MCF 10A (cell line): ENCODE measurements at regions not wholly inside any gene's neighbourhood (a gene's known extent, or its start where the extent isn't known, plus 50 kb on each side); places are given as distances from the start of the nearest gene placed in this dataset.

Experiments
- BruUV-seq: library from RNA; stranded (reverse); fragments of 400-500 nt; replicated peaks from 2 replicates; lab custom pipeline; 2021; lab: Mats Ljungman, UMichigan
- CTCF ChIA-PET: fragments of 300-600 bp; sonication (Branson Sonifier 250); formaldehyde crosslinking; extraction: SDS; loops from one replicate; lab custom pipeline; 2021; ENCODE audit warnings: antibody characterized with exemption, inconsistent platforms; lab: Yijun Ruan, JAX
- POLR2A ChIA-PET: fragments of 300-600, 350-650 bp; sonication (Branson Sonifier 250); formaldehyde crosslinking; extraction: SDS; loops from one replicate; lab custom pipeline; 2020; ENCODE audit warnings: antibody characterized with exemption, inconsistent platforms; lab: Yijun Ruan, JAX
- DNase-seq: peaks from one replicate; pipeline ENCODE4 v3.0.0-alpha.2; 2018; ENCODE audit not compliant: unreplicated experiment
- H3K27ac Mint-ChIP-seq: one replicate; pipeline ENCODE4 v1.8.0; 2022; ENCODE audit warnings: mild to moderate bottlenecking, low read depth, mixed read lengths; ENCODE audit not compliant: unreplicated experiment
- H3K27me3 Mint-ChIP-seq: one replicate; pipeline ENCODE4 v1.8.0; 2022; ENCODE audit warnings: mixed read lengths; ENCODE audit not compliant: insufficient read depth, unreplicated experiment
- H3K36me3 Mint-ChIP-seq: one replicate; pipeline ENCODE4 v1.8.0; 2022; ENCODE audit warnings: mild to moderate bottlenecking, moderate library complexity, mixed read lengths; ENCODE audit not compliant: insufficient read depth, unreplicated experiment
- H3K4me1 Mint-ChIP-seq: one replicate; pipeline ENCODE4 v1.8.0; 2022; ENCODE audit warnings: mixed read lengths; ENCODE audit not compliant: insufficient read depth, unreplicated experiment
- H3K4me3 Mint-ChIP-seq: one replicate; pipeline ENCODE4 v1.8.0; 2022; ENCODE audit warnings: mild to moderate bottlenecking, moderate library complexity, mixed read lengths; ENCODE audit not compliant: unreplicated experiment
- H3K9me3 Mint-ChIP-seq: one replicate; pipeline ENCODE4 v1.8.0; 2022; ENCODE audit warnings: mixed read lengths; ENCODE audit not compliant: unreplicated experiment
- CTCF ChIP-seq: fragments of 200-600 bp; IDR thresholded peaks from one replicate; pipeline ENCODE4 v1.8.0; 2022; ENCODE audit warnings: antibody characterized with exemption, mild to moderate bottlenecking; ENCODE audit not compliant: unreplicated experiment
- intact Hi-C: fragments of 100-400 bp; cut with micrococcal nuclease; formaldehyde crosslinking; loops from 2 replicates; pipeline ENCODE4 v1.14.1; 2022

GRCh38 chr4:100681289-100681688 lies 163.5 kb upstream of the EMCN start:
- Mint-ChIP-seq H3K9me3 (peaks cover 7% of the 10 kb centered on the region), H3K27ac (no peak overlapping the region), H3K27me3 (no peaks in the 10 kb centered on the region), H3K4me3 (no peak overlapping the region), H3K4me1 (no peaks in the 10 kb centered on the region), H3K36me3 (no peaks in the 10 kb centered on the region)
- TF ChIP-seq CTCF: no peak
- ChIA-PET POLR2A (no interaction called here), CTCF (no interaction called here)
- DNase-seq: no peak
- BruUV-seq: no TSS peak
- intact Hi-C loops: no loop called here

GRCh38 chr4:100679926-100680325 lies 162.1 kb upstream of the EMCN start:
- Mint-ChIP-seq H3K27me3 (no peaks in the 10 kb centered on the region), H3K9me3 (peaks cover 7% of the 10 kb centered on the region), H3K27ac (no peak overlapping the region), H3K4me3 (no peak overlapping the region), H3K36me3 (no peaks in the 10 kb centered on the region), H3K4me1 (no peaks in the 10 kb centered on the region)
- no peak for DNase-seq
- no peak for TF ChIP-seq CTCF
- intact Hi-C loops: no loop called here
- CTCF ChIA-PET: interaction anchor here (1.2 kb wide), 1 partner anchor 24 kb away, joined by 3 read pairs; no protein-coding TSS in a partner anchor
- POLR2A ChIA-PET: no interaction called here
- BruUV-seq: no TSS peak

DNA sequence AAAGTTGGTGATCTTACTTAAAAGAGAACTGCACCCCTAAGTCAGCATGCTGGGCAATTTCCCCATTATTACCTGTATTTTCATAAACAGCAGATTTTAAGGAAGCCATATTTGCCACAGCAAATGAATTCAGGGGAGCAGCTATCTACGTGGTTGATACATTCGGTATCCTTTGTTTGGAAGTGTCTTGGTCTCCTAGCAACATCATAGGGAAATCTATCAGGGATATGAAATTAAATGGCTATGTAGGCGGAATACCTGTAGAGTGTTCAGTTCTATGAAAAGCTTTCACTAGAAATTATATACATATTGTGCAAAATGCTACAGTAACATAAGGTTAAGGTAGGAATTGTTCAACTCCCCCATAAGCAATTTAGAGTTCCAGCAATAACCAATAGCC lies 157.2 kb upstream of the EMCN start:
- Mint-ChIP-seq H3K27ac (no peak overlapping the region), H3K36me3 (no peaks in the 10 kb centered on the region), H3K4me3 (no peak overlapping the region), H3K27me3 (no peaks in the 10 kb centered on the region), H3K4me1 (no peaks in the 10 kb centered on the region), H3K9me3 (peaks cover 4% of the 10 kb centered on the region)
- no peak for TF ChIP-seq CTCF
- no TSS peak for BruUV-seq
- no peak for DNase-seq
- intact Hi-C loops: no loop called here
- ChIA-PET CTCF (no interaction called here), POLR2A (no interaction called here)

- Mint-ChIP-seq H3K27me3 (no peaks in the 10 kb centered on the region), H3K9me3 (no peaks in the 10 kb centered on the region), H3K4me1 (no peaks in the 10 kb centered on the region), H3K27ac (no peak overlapping the region), H3K4me3 (no peak overlapping the region), H3K36me3 (no peaks in the 10 kb centered on the region)
- intact Hi-C loops: no loop called here
- POLR2A ChIA-PET: no interaction called here
- TF ChIP-seq CTCF: no peak
- BruUV-seq: no TSS peak
- CTCF ChIA-PET: no interaction called here
- no peak for DNase-seq
These were observed 139.4 kb upstream of the EMCN start for GRCh38 chr4:100657187-100657586.
